H1 (cell line): ENCODE measurements at regions not wholly inside any gene's neighbourhood (a gene's known extent, or its start where the extent isn't known, plus 50 kb on each side); places are given as distances from the start of the nearest gene placed in this dataset.

Experiments used
- CTCF ChIA-PET: fragments of 300-600 bp; sonication (Branson Sonifier 250); formaldehyde crosslinking; loops from one replicate; lab custom pipeline; 2021; ENCODE audit not compliant: partially characterized antibody; lab: Charles Lee
- POLR2A ChIA-PET: fragments of 300-600 bp; sonication (Branson Sonifier 250); formaldehyde crosslinking; loops from one replicate; lab custom pipeline; 2021; ENCODE audit warnings: inconsistent platforms; ENCODE audit not compliant: partially characterized antibody; lab: Charles Lee
- DNase-seq, 2 experiments: peaks; one replicate each; pipeline versions ENCODE4 v3.0.0 to v3.0.0-alpha.2; 2010 to 2022; ENCODE audit warnings: low spot score in 2 of 2, low read depth in 1 of 2, mixed read lengths in 1 of 2
- FAIRE-seq: peaks from 2 replicates; lab custom pipeline; 2011; peaks lifted over from hg19 to GRCh38; lab: Jason Lieb, UNC
- H2AFZ ChIP-seq: 2 replicates; pipeline ENCODE4 v1.8.1; 2012; ENCODE audit warnings: low read length, inconsistent platforms
- H2AK5ac ChIP-seq: 2 replicates; pipeline ENCODE4 v1.6.1; 2013; ENCODE audit warnings: low read depth, low read length
- H2BK120ac ChIP-seq: replicated peaks from 2 replicates; pipeline ENCODE3; 2013; ENCODE audit warnings: low read depth, low read length, inconsistent platforms
- H2BK12ac ChIP-seq: 2 replicates; pipeline ENCODE4 v1.6.1; 2013; ENCODE audit warnings: low read depth, low read length
- H2BK15ac ChIP-seq: 2 replicates; pipeline ENCODE4 v1.6.1; 2013; ENCODE audit warnings: low read length
- H2BK20ac ChIP-seq: 2 replicates; pipeline ENCODE4 v1.6.1; 2013; ENCODE audit warnings: low read length
- H2BK5ac ChIP-seq: 2 replicates; pipeline ENCODE4 v1.6.1; 2013; ENCODE audit warnings: low read depth, low read length
- H3K14ac ChIP-seq: 2 replicates; pipeline ENCODE4 v1.6.1; 2013; ENCODE audit warnings: inconsistent platforms; ENCODE audit not compliant: insufficient read length
- H3K18ac ChIP-seq: 2 replicates; pipeline ENCODE4 v1.6.1; 2013; ENCODE audit warnings: low read length; ENCODE audit errors: extremely low read depth
- H3K23ac ChIP-seq: 2 replicates; pipeline ENCODE4 v1.6.1; 2013; ENCODE audit warnings: inconsistent platforms; ENCODE audit not compliant: insufficient read length
- H3K23me2 ChIP-seq: 2 replicates; pipeline ENCODE4 v1.6.1; 2013; ENCODE audit warnings: low read depth, low read length
- H3K27ac ChIP-seq: 2 replicates; pipeline ENCODE4 v1.6.1; 2011; ENCODE audit warnings: low read depth, low read length, inconsistent platforms
- H3K27me3 ChIP-seq, 4 experiments: replicated peaks in 1 of 4; 1 replicate in 1 of 4; 2 replicates in 3 of 4; pipeline versions ENCODE4 v1.6.1 to v1.8.1; 2011 to 2013; ENCODE audit warnings: low read length in 3 of 4, mild to moderate bottlenecking in 3 of 4, inconsistent platforms in 2 of 4, mixed read lengths in 2 of 4, moderate library complexity in 1 of 4; ENCODE audit not compliant: control insufficient read depth in 3 of 4, insufficient read depth in 3 of 4; ENCODE audit errors: extremely low read depth in 1 of 4
- H3K36me3 ChIP-seq, 4 experiments: 2 replicates each; pipeline versions ENCODE4 v1.6.1 to v1.8.1; 2011 to 2013; ENCODE audit warnings: mild to moderate bottlenecking in 4 of 4, low read length in 3 of 4, moderate library complexity in 2 of 4, control low read depth in 1 of 4, inconsistent platforms in 1 of 4; ENCODE audit not compliant: insufficient read depth in 4 of 4, control insufficient read depth in 2 of 4
- H3K4ac ChIP-seq: replicated peaks from 2 replicates; pipeline ENCODE3; 2013; ENCODE audit warnings: low read length, low read depth, mixed read lengths, inconsistent platforms; ENCODE audit not compliant: insufficient read length
- H3K4me1 ChIP-seq, 4 experiments: replicated peaks in 1 of 4; 1 replicate in 1 of 4; 2 replicates in 3 of 4; pipeline versions ENCODE4 v1.6.1 to v1.8.1; 2011 to 2013; ENCODE audit warnings: low read length in 3 of 4, inconsistent platforms in 2 of 4, mixed read lengths in 1 of 4; ENCODE audit not compliant: insufficient read depth in 4 of 4, control insufficient read depth in 3 of 4
- H3K4me2 ChIP-seq, 2 experiments: 2 replicates each; pipeline versions ENCODE4 v1.6.1 to v1.8.1; 2011 to 2013; ENCODE audit warnings: low read depth in 2 of 2, low read length in 2 of 2, control low read depth in 1 of 2, inconsistent platforms in 1 of 2, mild to moderate bottlenecking in 1 of 2; ENCODE audit not compliant: insufficient read depth in 1 of 2
- H3K4me3 ChIP-seq, 4 experiments: fragments of 200-600, 300-600 bp in 1 of 4; sonication (generic), shearing (Covaris generic), sonication (Bioruptor Twin) in 1 of 4; 2 replicates each; pipeline versions ENCODE4 v1.5.1 to v1.8.1; 2011 to 2016; ENCODE audit warnings: low read length in 4 of 4, low read depth in 3 of 4, control low read depth in 2 of 4, inconsistent platforms in 2 of 4, mild to moderate bottlenecking in 2 of 4, mixed read lengths in 1 of 4, moderate library complexity in 1 of 4; ENCODE audit not compliant: insufficient read depth in 2 of 4; ENCODE audit errors: extremely low read depth in 1 of 4
- H3K56ac ChIP-seq: replicated peaks from 2 replicates; pipeline ENCODE3; 2013; ENCODE audit warnings: low read depth, mild to moderate bottlenecking, mixed read lengths, low read length, inconsistent platforms; ENCODE audit not compliant: insufficient read length
- H3K79me1 ChIP-seq: 2 replicates; pipeline ENCODE4 v1.6.1; 2013; ENCODE audit warnings: low read depth, low read length, control low read depth
- H3K79me2 ChIP-seq, 2 experiments: 2 replicates each; pipeline versions ENCODE4 v1.6.1 to v1.8.1; 2012 to 2013; ENCODE audit warnings: low read length in 2 of 2, mild to moderate bottlenecking in 2 of 2, inconsistent platforms in 1 of 2; ENCODE audit not compliant: insufficient read depth in 2 of 2, control insufficient read depth in 1 of 2
- H3K9ac ChIP-seq, 4 experiments: replicated peaks in 1 of 4; 1 replicate in 1 of 4; 2 replicates in 3 of 4; pipeline versions ENCODE4 v1.6.1 to v1.8.1; 2011 to 2013; ENCODE audit warnings: low read depth in 3 of 4, low read length in 3 of 4, control low read depth in 2 of 4, mild to moderate bottlenecking in 2 of 4, moderate library complexity in 2 of 4, inconsistent platforms in 1 of 4; ENCODE audit errors: extremely low read depth in 1 of 4
- H3K9me3 ChIP-seq, 2 experiments: 2 replicates each; pipeline versions ENCODE4 v1.6.1 to v1.8.1; 2012 to 2013; ENCODE audit warnings: mild to moderate bottlenecking in 2 of 2, moderate library complexity in 2 of 2, control low read depth in 1 of 2, inconsistent platforms in 1 of 2, low read depth in 1 of 2, low read length in 1 of 2, mixed read lengths in 1 of 2; ENCODE audit not compliant: insufficient read depth in 2 of 2
- H4K20me1 ChIP-seq, 2 experiments: replicated peaks in 1 of 2; 2 replicates each; pipeline versions ENCODE3 to v1.8.1; 2011 to 2013; ENCODE audit warnings: inconsistent platforms in 2 of 2, low read length in 2 of 2, mild to moderate bottlenecking in 1 of 2; ENCODE audit not compliant: insufficient read depth in 2 of 2, control insufficient read depth in 1 of 2
- H4K5ac ChIP-seq: 2 replicates; pipeline ENCODE4 v1.6.1; 2013; ENCODE audit warnings: low read length, low read depth, mixed read lengths, inconsistent platforms; ENCODE audit not compliant: insufficient read length
- H4K8ac ChIP-seq: 2 replicates; pipeline ENCODE4 v1.8.0; 2013; ENCODE audit warnings: mild to moderate bottlenecking, moderate library complexity, low read length, inconsistent platforms; ENCODE audit not compliant: insufficient read depth; ENCODE audit errors: extremely low read depth
- H4K91ac ChIP-seq: replicated peaks from 2 replicates; pipeline ENCODE3; 2013; ENCODE audit warnings: low read length, mixed read lengths, inconsistent platforms; ENCODE audit not compliant: insufficient read length
- CHD1 ChIP-seq: IDR thresholded peaks from 2 replicates; pipeline ENCODE4 v1.6.1; 2012; ENCODE audit warnings: low read depth, low read length, improper control_type of control experiment
- EGR1 ChIP-seq: IDR thresholded peaks from 2 replicates; pipeline ENCODE4 v1.6.1; 2011; ENCODE audit warnings: low read depth, low read length, borderline replicate concordance
- EZH2 ChIP-seq: fragments of 200-600 bp; sonication (generic); IDR thresholded peaks from 2 replicates; pipeline ENCODE4 v1.7.1; 2012; ENCODE audit warnings: low read depth, mild to moderate bottlenecking, moderate library complexity, low read length, inconsistent platforms; ENCODE audit not compliant: severe bottlenecking
- KDM5A ChIP-seq: fragments of 200-600 bp; IDR thresholded peaks from 2 replicates; pipeline ENCODE4 v1.7.1; 2012; ENCODE audit warnings: mild to moderate bottlenecking, low read length, inconsistent platforms, mixed read lengths
- NRF1 ChIP-seq: IDR thresholded peaks from 2 replicates; pipeline ENCODE4 v1.6.1; 2011; ENCODE audit warnings: mild to moderate bottlenecking, low read depth, low read length, improper control_type of control experiment
- POU5F1 ChIP-seq: IDR thresholded peaks from 2 replicates; pipeline ENCODE4 v1.6.1; 2011; ENCODE audit warnings: low read depth, mild to moderate bottlenecking, low read length, moderate library complexity
- TAF1 ChIP-seq: IDR thresholded peaks from 2 replicates; pipeline ENCODE4 v1.6.1; 2011; ENCODE audit warnings: mild to moderate bottlenecking, low read depth, low read length
- WGBS, 2 experiments: shearing (Covaris generic) in 1 of 2; methylation state at CpG; one replicate each; pipeline versions ENCODE4 v1.1.6 to v1.1.7; 2013 to 2015; ENCODE audit warnings: low lambda C conversion rate in 2 of 2, mixed read lengths in 2 of 2, inconsistent platforms in 1 of 2, low coverage in 1 of 2, missing lambda C conversion rate in 1 of 2; ENCODE audit not compliant: insufficient replicate concordance in 2 of 2, insufficient coverage in 1 of 2, insufficient read length in 1 of 2; ENCODE audit errors: extremely low coverage in 1 of 2, missing lambda C conversion rate in 1 of 2; 5-methylcytosine and 5-hydroxymethylcytosine counted together

- H4K8ac ChIP-seq: no peak overlapping the region
- no peak overlapping the region for H4K5ac ChIP-seq
- no peaks in the 10 kb centered on the region for H3K9me3 ChIP-seq
- no peak overlapping the region for H2BK15ac ChIP-seq
- H3K9ac ChIP-seq: no peak overlapping the region
- H3K23ac ChIP-seq: no peak overlapping the region
- H2BK12ac ChIP-seq: no peak overlapping the region
- ChIA-PET POLR2A (no interaction called here), CTCF (interaction anchor here (0.6 kb wide), 1 partner anchor 20 kb away, joined by 3 read pairs; no protein-coding TSS in a partner anchor)
- H3K36me3 ChIP-seq: no peaks in the 10 kb centered on the region
- no peak for FAIRE-seq
- 93% methylated on average over 12 of the region's 12 CpGs; no CpG with 5 or more reads in 1 of the 2 experiments for WGBS, 2 experiments
- H3K18ac ChIP-seq: no peak overlapping the region
- H3K56ac ChIP-seq: no peak overlapping the region
- no peak overlapping the region for H3K27ac ChIP-seq
- no peak overlapping the region for H2BK20ac ChIP-seq
- no peak overlapping the region for H2BK120ac ChIP-seq
- no peaks in the 10 kb centered on the region for H3K4me1 ChIP-seq
- no peak overlapping the region for H3K4me3 ChIP-seq
- no peak overlapping the region for H3K4ac ChIP-seq
- H2AK5ac ChIP-seq: no peak overlapping the region
- H3K23me2 ChIP-seq: no peaks in the 10 kb centered on the region
- no peak overlapping the region for H2AFZ ChIP-seq
- no peak overlapping the region for H2BK5ac ChIP-seq
- H3K79me1 ChIP-seq: no peaks in the 10 kb centered on the region
- no peaks in the 10 kb centered on the region for H3K79me2 ChIP-seq
- H4K20me1 ChIP-seq: no peaks in the 10 kb centered on the region
- DNase-seq: no peak
- H4K91ac ChIP-seq: no peak overlapping the region
- H3K4me2 ChIP-seq: no peak overlapping the region
- no peaks in the 10 kb centered on the region for H3K27me3 ChIP-seq
- H3K14ac ChIP-seq: no peak overlapping the region
- TF ChIP-seq POU5F1 (no peak), KDM5A (no peak), TAF1 (no peak), NRF1 (no peak), EZH2 (no peak), EGR1 (no peak), CHD1 (no peak)
Observed at GRCh38 chr10:130567011-130567410, 430.8 kb downstream of the GLRX3 start.
